ENCODE measurements at regions not wholly inside any gene's neighbourhood (a gene's known extent, or its start where the extent isn't known, plus 50 kb on each side); places are given as distances from the start of the nearest gene placed in this dataset.

GRCh38 chr5:126172812-126173211 lies 250.4 kb upstream of the GRAMD2B start:
- H3K27ac Mint-ChIP-seq = no peak overlapping the region

GRCh38 chr5:126178521-126178920 lies 244.7 kb upstream of the GRAMD2B start:
- no peak overlapping the region for H3K4me3 Mint-ChIP-seq
- TF ChIP-seq EZH2phosphoT487 (IDR thresholded peaks at IDR 0.05) (no peak), EZH2 (IDR thresholded peaks at IDR 0.05) (no peak), CTCF (IDR thresholded peaks at IDR 0.05) (no peak)

More at GRCh38 chr5:126172812-126173211, 250.4 kb upstream of the GRAMD2B start:
- Histone ChIP-seq H3K4me3 (no peak overlapping the region), H3K9me3 (ENCODE audit: low read depth) (no peaks in the 10 kb centered on the region), H3K9ac (no peak overlapping the region), H3K4me2 (no peak overlapping the region), H3K27me3 (no peaks in the 10 kb centered on the region), H4K20me1 (ENCODE audit: low read depth) (no peaks in the 10 kb centered on the region), H3F3A (ENCODE audit: low read depth) (no peaks in the 10 kb centered on the region), H3K27ac (no peak overlapping the region), H3K36me3 (peaks cover 4% of the 10 kb centered on the region), H3K79me2 (ENCODE audit: low read depth) (no peaks in the 10 kb centered on the region), H2AFZ (replicated peaks) (no peak overlapping the region), H3K4me1 (no peaks in the 10 kb centered on the region)
- DNase-seq (ENCODE audit: low spot score) = no peak
- no peaks in the 10 kb centered on the region for H3K27me3 Mint-ChIP-seq (ENCODE audit: insufficient read depth, low read depth)
- H3K4me3 Mint-ChIP-seq = no peak overlapping the region
- TF ChIP-seq EZH2phosphoT487 (IDR thresholded peaks at IDR 0.05) (no peak), EZH2 (IDR thresholded peaks at IDR 0.05) (no peak), CTCF (IDR thresholded peaks at IDR 0.05) (no peak)
- no peaks in the 10 kb centered on the region for H3K36me3 Mint-ChIP-seq
- peaks cover 20% of the 10 kb centered on the region for H3K9me3 Mint-ChIP-seq
- no peaks in the 10 kb centered on the region for H3K4me1 Mint-ChIP-seq

GRCh38 chr5:126182971-126183695 lies 240.1 kb upstream of the GRAMD2B start:
- H3K27me3 ChIP-seq = no peaks in the 10 kb centered on the region
- H4K20me1 ChIP-seq (ENCODE audit: low read depth) = no peaks in the 10 kb centered on the region
- no peaks in the 10 kb centered on the region for H3F3A ChIP-seq (ENCODE audit: low read depth)
- H3K4me2 ChIP-seq = no peak overlapping the region
- H3K9ac ChIP-seq = no peak overlapping the region
- no peaks in the 10 kb centered on the region for H3K9me3 ChIP-seq (ENCODE audit: low read depth)
- peaks cover 1% of the 10 kb centered on the region for H3K27me3 Mint-ChIP-seq (ENCODE audit: insufficient read depth, low read depth)
- H2AFZ ChIP-seq (replicated peaks) = no peak overlapping the region
- H3K4me1 Mint-ChIP-seq = no peaks in the 10 kb centered on the region
- DNase-seq (ENCODE audit: low spot score) = no peak
- no peaks in the 10 kb centered on the region for H3K36me3 Mint-ChIP-seq
- H3K27ac ChIP-seq = no peak overlapping the region
- H3K79me2 ChIP-seq (ENCODE audit: low read depth) = no peaks in the 10 kb centered on the region
- TF ChIP-seq CTCF (IDR thresholded peaks at IDR 0.05) (no peak), EZH2phosphoT487 (IDR thresholded peaks at IDR 0.05) (no peak), EZH2 (IDR thresholded peaks at IDR 0.05) (no peak)
- H3K36me3 ChIP-seq = no peaks in the 10 kb centered on the region
- H3K9me3 Mint-ChIP-seq = peaks cover 2% of the 10 kb centered on the region
- H3K4me3 ChIP-seq = no peak overlapping the region
- no peak overlapping the region for H3K4me3 Mint-ChIP-seq
- no peaks in the 10 kb centered on the region for H3K4me1 ChIP-seq
- no peak overlapping the region for H3K27ac Mint-ChIP-seq

More at GRCh38 chr5:126178521-126178920, 244.7 kb upstream of the GRAMD2B start:
- Histone ChIP-seq H3K27me3 (no peaks in the 10 kb centered on the region), H3K79me2 (ENCODE audit: low read depth) (no peaks in the 10 kb centered on the region), H3K4me2 (no peak overlapping the region), H3F3A (ENCODE audit: low read depth) (no peaks in the 10 kb centered on the region), H4K20me1 (ENCODE audit: low read depth) (no peaks in the 10 kb centered on the region), H3K27ac (no peak overlapping the region), H3K9me3 (ENCODE audit: low read depth) (no peaks in the 10 kb centered on the region), H3K4me1 (no peaks in the 10 kb centered on the region), H3K4me3 (no peak overlapping the region), H3K36me3 (no peaks in the 10 kb centered on the region), H3K9ac (no peak overlapping the region), H2AFZ (replicated peaks) (no peak overlapping the region)
- H3K4me1 Mint-ChIP-seq = no peaks in the 10 kb centered on the region
- no peaks in the 10 kb centered on the region for H3K36me3 Mint-ChIP-seq
- no peak overlapping the region for H3K27ac Mint-ChIP-seq
- no peaks in the 10 kb centered on the region for H3K27me3 Mint-ChIP-seq (ENCODE audit: insufficient read depth, low read depth)
- peaks cover 9% of the 10 kb centered on the region for H3K9me3 Mint-ChIP-seq
- no peak for DNase-seq (ENCODE audit: low spot score)
